Peyer's patch (tissue), 4 donors: ENCODE measurements at regions not wholly inside any gene's neighbourhood (a gene's known extent, or its start where the extent isn't known, plus 50 kb on each side); places are given as distances from the start of the nearest gene placed in this dataset.

Experiments used
- POLR2A ChIP-seq, 2 donors: fragments of 450-650 bp; IDR thresholded peaks; one replicate each; pipeline ENCODE4 v1.5.1; 2017; ENCODE audit warnings: antibody characterized with exemption in 2 of 2, mild to moderate bottlenecking in 2 of 2, moderate library complexity in 2 of 2
- TF ChIP-seq, protein P1 (sequence below), 6 experiments: fragments of 450-650 bp in 4 of 6; fragments of 200-600 bp in 2 of 6; sonication (generic) in 1 of 6; IDR thresholded peaks; one replicate each; pipeline ENCODE4 v1.5.1; 2017 to 2019; ENCODE audit warnings: antibody characterized with exemption in 6 of 6, mild to moderate bottlenecking in 3 of 6, moderate library complexity in 1 of 6

DNA sequence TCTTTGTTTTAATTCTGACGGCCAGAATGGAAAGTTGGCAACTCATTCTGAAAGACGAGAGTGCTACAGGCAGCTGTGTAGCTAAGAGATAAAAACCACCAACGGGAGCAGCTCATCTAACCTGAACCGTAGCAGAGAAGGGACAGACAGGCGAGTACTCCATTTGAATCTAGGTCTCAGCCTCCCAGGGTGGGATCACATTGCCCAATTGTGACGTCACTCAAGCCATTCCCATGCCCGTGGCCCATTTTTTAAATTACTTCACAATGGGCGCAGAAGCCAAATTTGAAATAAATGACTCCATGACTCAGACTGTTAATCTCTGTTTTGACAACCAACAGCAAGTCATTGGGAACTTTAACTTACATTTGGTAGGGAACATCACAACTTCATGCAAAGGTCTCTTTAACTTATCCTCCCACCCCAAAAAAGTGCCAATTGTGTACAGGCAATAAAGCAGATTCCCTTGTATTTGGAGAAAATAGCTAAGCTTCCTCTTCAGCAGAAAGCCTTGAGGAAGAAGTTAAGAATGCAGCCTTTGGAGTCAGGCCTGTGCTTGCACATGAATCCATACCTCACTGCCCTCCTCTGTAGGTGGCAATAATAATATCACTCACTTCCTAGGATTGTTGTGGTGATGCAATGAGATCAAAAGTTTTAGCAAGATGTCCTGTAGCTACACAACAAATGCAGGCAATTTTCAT lies 93.2 kb upstream of the KIF5B start:
- TF ChIP-seq, protein P1, sequence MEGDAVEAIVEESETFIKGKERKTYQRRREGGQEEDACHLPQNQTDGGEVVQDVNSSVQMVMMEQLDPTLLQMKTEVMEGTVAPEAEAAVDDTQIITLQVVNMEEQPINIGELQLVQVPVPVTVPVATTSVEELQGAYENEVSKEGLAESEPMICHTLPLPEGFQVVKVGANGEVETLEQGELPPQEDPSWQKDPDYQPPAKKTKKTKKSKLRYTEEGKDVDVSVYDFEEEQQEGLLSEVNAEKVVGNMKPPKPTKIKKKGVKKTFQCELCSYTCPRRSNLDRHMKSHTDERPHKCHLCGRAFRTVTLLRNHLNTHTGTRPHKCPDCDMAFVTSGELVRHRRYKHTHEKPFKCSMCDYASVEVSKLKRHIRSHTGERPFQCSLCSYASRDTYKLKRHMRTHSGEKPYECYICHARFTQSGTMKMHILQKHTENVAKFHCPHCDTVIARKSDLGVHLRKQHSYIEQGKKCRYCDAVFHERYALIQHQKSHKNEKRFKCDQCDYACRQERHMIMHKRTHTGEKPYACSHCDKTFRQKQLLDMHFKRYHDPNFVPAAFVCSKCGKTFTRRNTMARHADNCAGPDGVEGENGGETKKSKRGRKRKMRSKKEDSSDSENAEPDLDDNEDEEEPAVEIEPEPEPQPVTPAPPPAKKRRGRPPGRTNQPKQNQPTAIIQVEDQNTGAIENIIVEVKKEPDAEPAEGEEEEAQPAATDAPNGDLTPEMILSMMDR (IDR thresholded peaks at IDR 0.05): no peak
- TF ChIP-seq POLR2A (IDR thresholded peaks at IDR 0.05): no peak
